ENCODE measurements at regions not wholly inside any gene's neighbourhood (a gene's known extent, or its start where the extent isn't known, plus 50 kb on each side); places are given as distances from the start of the nearest gene placed in this dataset.

GRCh38 chr2:15042801-15043217, 410.3 kb downstream of the LRATD1 start:
- TF ChIP-seq CTCF (IDR thresholded peaks at IDR 0.05) (no peak), POLR2A (IDR thresholded peaks at IDR 0.05) (no peak)
